ENCODE measurements at regions not wholly inside any gene's neighbourhood (a gene's known extent, or its start where the extent isn't known, plus 50 kb on each side); places are given as distances from the start of the nearest gene placed in this dataset.

DNA sequence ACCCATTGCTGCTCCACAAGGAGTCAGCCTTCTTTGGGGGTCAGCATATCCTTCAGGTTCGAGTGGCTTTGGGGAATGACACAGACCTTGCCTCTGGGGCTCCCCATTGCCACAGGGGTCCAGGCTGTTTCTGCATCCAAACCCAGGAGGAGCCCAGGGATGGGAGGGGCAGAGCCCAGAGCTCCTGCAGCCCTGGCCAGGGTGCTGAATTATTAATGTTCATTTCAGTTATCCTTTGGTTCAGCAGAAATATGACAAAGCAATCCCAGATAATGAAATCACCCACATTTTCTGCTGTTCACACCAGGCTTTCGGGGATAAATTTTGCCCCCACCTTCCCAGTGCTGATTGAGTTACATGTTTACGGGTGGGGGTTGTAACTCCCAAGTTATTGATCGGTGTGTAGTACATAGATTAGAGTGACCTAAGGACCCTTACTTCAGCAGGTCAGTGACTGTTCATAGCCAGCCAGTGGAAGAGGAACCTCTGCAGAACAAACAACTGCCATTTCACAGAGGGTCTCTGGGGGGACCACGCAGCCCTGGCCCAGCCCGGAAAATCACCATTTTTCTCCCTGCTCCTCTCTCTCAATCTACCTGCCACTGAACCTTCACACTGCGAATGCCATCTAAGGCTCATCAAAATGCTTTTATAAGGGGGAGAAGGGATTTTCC is 240.3 kb upstream of the N4BP1 start:
- TF ChIP-seq, protein P1, sequence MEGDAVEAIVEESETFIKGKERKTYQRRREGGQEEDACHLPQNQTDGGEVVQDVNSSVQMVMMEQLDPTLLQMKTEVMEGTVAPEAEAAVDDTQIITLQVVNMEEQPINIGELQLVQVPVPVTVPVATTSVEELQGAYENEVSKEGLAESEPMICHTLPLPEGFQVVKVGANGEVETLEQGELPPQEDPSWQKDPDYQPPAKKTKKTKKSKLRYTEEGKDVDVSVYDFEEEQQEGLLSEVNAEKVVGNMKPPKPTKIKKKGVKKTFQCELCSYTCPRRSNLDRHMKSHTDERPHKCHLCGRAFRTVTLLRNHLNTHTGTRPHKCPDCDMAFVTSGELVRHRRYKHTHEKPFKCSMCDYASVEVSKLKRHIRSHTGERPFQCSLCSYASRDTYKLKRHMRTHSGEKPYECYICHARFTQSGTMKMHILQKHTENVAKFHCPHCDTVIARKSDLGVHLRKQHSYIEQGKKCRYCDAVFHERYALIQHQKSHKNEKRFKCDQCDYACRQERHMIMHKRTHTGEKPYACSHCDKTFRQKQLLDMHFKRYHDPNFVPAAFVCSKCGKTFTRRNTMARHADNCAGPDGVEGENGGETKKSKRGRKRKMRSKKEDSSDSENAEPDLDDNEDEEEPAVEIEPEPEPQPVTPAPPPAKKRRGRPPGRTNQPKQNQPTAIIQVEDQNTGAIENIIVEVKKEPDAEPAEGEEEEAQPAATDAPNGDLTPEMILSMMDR (IDR thresholded peaks at IDR 0.05) = no peak
- ATAC-seq (ENCODE audit: low FRiP score) = no peak
- no peak for DNase-seq (ENCODE audit: low spot score)

DNA sequence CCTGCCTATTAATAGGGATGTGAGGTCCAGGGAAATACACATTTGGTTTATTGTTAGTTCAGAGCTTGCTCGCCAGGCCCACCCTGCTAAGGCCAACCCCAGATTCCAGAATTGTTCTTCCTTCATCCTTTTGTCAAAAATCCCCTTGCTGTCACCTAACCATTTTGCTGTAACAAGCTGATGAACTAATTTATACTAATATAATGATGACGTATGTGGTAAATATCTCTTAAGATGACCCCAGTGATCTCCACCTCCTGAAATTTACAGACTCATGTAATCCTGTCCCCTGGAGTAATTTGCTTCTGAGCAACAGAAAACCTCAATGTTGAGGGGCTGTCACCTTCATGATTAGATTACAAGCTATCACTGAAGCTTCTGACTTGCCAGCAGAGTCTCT is 236.3 kb upstream of the N4BP1 start:
- DNase-seq (ENCODE audit: low spot score) (no peak), ATAC-seq (ENCODE audit: low FRiP score) (no peak)
- TF ChIP-seq, protein P1 (IDR thresholded peaks at IDR 0.05) = no peak

DNA sequence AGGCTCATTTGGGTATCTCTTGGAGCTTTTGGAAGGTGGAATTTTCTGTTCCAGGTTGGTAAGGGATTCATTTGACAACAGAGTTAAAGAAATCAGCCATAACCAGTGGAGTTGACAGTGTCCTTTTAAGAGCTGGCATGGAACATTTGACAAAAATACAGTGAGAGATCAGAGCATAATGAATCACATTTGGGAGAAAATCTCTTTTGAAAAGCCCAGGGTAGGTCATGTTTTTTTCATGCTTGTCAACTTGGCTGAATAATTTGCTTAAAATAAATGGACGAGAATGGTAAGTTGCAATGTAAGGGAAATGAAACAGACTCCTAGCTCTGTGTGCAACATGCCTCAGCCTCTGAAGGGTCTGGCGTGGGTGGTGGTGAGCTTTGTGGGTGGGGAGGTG is 235.3 kb upstream of the N4BP1 start:
- ATAC-seq (ENCODE audit: low FRiP score) (no peak), DNase-seq (ENCODE audit: low spot score) (no peak)
- TF ChIP-seq, protein P1 (IDR thresholded peaks at IDR 0.05) = no peak

DNA sequence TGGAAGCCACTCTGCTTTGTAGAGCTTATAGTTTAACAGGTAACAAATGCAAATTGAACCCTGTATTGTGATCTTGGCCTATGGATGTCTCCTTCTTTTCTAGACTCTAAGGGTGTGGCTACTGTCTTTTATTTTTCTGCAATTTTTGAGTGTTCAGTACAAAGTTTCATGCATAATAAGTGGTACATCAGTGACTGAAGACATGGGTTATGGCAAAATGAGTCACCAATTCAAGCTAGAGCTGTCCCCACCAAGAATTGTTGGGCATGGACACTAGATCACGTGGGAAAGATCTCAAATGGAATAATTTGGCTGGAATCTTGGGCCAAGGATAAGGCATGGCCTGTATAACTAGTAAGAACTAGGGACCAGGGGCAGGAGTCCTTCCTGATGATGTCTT is 228.4 kb upstream of the N4BP1 start:
- TF ChIP-seq, protein P1 (IDR thresholded peaks at IDR 0.05) = no peak
- ATAC-seq (ENCODE audit: low FRiP score) (no peak), DNase-seq (ENCODE audit: low spot score) (no peak)

DNA sequence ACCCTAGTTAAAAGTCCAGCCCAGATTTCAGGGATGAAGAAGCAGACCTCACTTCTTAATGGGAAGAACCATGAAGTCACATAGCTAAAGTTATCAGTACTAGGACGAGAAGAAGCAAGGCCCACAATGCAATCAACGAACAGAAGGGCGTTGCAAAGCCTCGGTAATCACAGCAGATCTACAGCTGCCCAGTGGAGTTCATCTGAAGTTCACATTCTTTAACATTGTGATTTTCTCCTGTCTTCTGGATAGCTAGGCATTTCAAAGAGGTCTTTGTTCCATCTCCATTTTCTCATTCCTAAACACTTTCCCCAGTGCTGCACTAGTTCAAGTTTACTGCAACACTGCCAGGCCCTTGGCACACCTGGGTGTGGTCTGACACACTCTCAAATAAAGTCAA is 226.7 kb upstream of the N4BP1 start:
- ATAC-seq (ENCODE audit: low FRiP score) (no peak), DNase-seq (ENCODE audit: low spot score) (no peak)
- TF ChIP-seq, protein P1 (IDR thresholded peaks at IDR 0.05) = no peak

DNA sequence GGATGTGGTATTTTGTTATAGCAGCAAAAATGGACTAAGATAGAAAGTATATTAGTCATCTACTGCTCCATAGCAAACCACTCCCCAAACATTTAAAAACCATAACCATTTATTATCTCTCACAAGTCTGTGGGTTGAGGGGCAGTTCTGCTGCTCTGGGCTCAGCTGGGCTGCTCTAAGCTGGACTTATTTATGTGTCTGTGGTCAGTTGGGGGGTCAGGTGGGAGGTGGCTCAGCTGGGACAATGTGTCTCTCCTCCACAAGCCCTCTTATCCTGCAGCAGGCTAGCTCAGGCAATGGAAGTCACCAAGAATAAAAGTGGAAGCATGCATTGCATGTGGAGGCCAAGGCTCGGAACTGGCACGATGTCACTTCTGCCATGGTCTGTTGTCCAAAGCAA is 226.1 kb upstream of the N4BP1 start:
- TF ChIP-seq, protein P1 (IDR thresholded peaks at IDR 0.05) = no peak
- DNase-seq (ENCODE audit: low spot score) (no peak), ATAC-seq (ENCODE audit: low FRiP score) (no peak)

DNA sequence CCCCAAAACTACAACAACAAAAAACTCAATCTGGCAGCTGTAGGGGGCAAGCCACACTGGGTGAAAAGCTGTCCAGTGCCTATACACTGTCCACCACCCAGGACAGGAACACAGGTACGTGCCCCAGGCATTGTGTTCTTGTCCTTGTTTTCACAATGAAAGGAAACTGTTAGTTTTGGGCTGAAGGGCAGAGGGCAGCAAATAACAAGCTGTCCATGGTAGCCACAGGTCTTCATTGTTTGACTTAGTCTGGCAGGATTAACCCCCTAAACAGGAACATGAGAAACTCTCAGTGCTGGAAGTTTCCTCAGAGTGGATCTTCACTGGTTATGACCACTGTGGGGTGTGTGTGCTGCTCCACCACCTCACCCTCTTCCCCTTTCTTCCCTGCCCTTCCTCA is 224.6 kb upstream of the N4BP1 start:
- DNase-seq (ENCODE audit: low spot score) (no peak), ATAC-seq (ENCODE audit: low FRiP score) (no peak)
- TF ChIP-seq, protein P1 (IDR thresholded peaks at IDR 0.05) = no peak

Data from omental fat pad (tissue), 3 donors.